PC-3 (cell line): ENCODE measurements at regions not wholly inside any gene's neighbourhood (a gene's known extent, or its start where the extent isn't known, plus 50 kb on each side); places are given as distances from the start of the nearest gene placed in this dataset.

Experiments
- CTCF ChIP-seq: fragments of 300-600 bp; sonication (generic); conservative IDR thresholded peaks from 2 replicates; pipeline ENCODE4 v1.5.1; 2017; ENCODE audit warnings: antibody characterized with exemption, low read depth, mild to moderate bottlenecking, low read length
- EZH2phosphoT487 ChIP-seq: fragments of 300-600 bp; sonication (generic); IDR thresholded peaks from 2 replicates; pipeline ENCODE4 v1.6.1; 2018; ENCODE audit warnings: mild to moderate bottlenecking, antibody characterized with exemption, low read length, borderline replicate concordance

- TF ChIP-seq CTCF, result no peak
- TF ChIP-seq EZH2phosphoT487, result no peak
Observed at GRCh38 chr18:22486667-22487066, 69.0 kb upstream of the CTAGE1 start.
